Gastroesophageal sphincter (tissue), 4 donors: ENCODE measurements at regions not wholly inside any gene's neighbourhood (a gene's known extent, or its start where the extent isn't known, plus 50 kb on each side); places are given as distances from the start of the nearest gene placed in this dataset.

Source experiments
- ATAC-seq: fragments of 150-250 bp; one replicate; pipeline ENCODE4 v1.9.1; 2016; ENCODE audit warnings: mild to moderate bottlenecking, moderate library complexity
- H3K27ac ChIP-seq, 4 donors: fragments of 200-600 bp; sonication (generic) in 3 of 4; 1 replicate in 3 of 4; 2 replicates in 1 of 4; pipeline ENCODE4 v1.5.1; 2016 to 2019
- H3K27me3 ChIP-seq: fragments of 200-600 bp; sonication (generic); one replicate; pipeline ENCODE4 v1.5.1; 2019
- H3K36me3 ChIP-seq, 2 donors: fragments of 200-600 bp; sonication (generic); one replicate each; pipeline ENCODE4 v1.5.1; 2019; ENCODE audit warnings: control low read depth in 1 of 2
- H3K4me1 ChIP-seq, 3 donors: fragments of 200-600 bp; sonication (generic); 1 replicate in 2 of 3; 2 replicates in 1 of 3; pipeline ENCODE4 v1.5.1; 2016 to 2019; ENCODE audit warnings: control low read depth in 2 of 3
- H3K4me3 ChIP-seq, 2 donors: fragments of 200-600 bp; sonication (generic); one replicate each; pipeline ENCODE4 v1.5.1; 2019; ENCODE audit warnings: mild to moderate bottlenecking in 1 of 2, moderate library complexity in 1 of 2
- H3K9me3 ChIP-seq, 3 donors: fragments of 200-600 bp; sonication (generic); one replicate each; pipeline ENCODE4 v1.5.1; 2017 to 2019; ENCODE audit warnings: control low read depth in 2 of 3
- EP300 ChIP-seq: sonication (generic); formaldehyde crosslinking; IDR thresholded peaks from one replicate; pipeline ENCODE4 v1.6.1; 2017; ENCODE audit warnings: antibody characterized with exemption, mild to moderate bottlenecking
- POLR2A ChIP-seq, 2 donors: fragments of 450-650 bp; IDR thresholded peaks; one replicate each; pipeline ENCODE4 v1.6.1; 2017; ENCODE audit warnings: antibody characterized with exemption in 2 of 2, mild to moderate bottlenecking in 2 of 2, moderate library complexity in 1 of 2
- POLR2AphosphoS5 ChIP-seq: sonication (generic); formaldehyde crosslinking; IDR thresholded peaks from one replicate; pipeline ENCODE4 v1.6.1; 2017; ENCODE audit warnings: antibody characterized with exemption
- WGBS, 2 donors: methylation state at CpG; one replicate each; pipeline ENCODE4 v1.1.5; 2018; ENCODE audit warnings: low coverage in 1 of 2; 5-methylcytosine and 5-hydroxymethylcytosine counted together
- TF ChIP-seq, protein P1 (sequence below), 4 experiments: fragments of 200-600 bp in 2 of 4; fragments of 450-650 bp in 2 of 4; sonication (generic) in 1 of 4; IDR thresholded peaks; one replicate each; pipeline ENCODE4 v1.5.1; 2017 to 2019; ENCODE audit warnings: antibody characterized with exemption in 4 of 4, mild to moderate bottlenecking in 2 of 4, moderate library complexity in 2 of 4

- no peaks in the 10 kb centered on the region for H3K36me3 ChIP-seq
- ATAC-seq = no peak
- TF ChIP-seq EP300 (no peak), POLR2AphosphoS5 (no peak), POLR2A (IDR thresholded peaks at IDR 0.05) (no peak)
- TF ChIP-seq, protein P1, sequence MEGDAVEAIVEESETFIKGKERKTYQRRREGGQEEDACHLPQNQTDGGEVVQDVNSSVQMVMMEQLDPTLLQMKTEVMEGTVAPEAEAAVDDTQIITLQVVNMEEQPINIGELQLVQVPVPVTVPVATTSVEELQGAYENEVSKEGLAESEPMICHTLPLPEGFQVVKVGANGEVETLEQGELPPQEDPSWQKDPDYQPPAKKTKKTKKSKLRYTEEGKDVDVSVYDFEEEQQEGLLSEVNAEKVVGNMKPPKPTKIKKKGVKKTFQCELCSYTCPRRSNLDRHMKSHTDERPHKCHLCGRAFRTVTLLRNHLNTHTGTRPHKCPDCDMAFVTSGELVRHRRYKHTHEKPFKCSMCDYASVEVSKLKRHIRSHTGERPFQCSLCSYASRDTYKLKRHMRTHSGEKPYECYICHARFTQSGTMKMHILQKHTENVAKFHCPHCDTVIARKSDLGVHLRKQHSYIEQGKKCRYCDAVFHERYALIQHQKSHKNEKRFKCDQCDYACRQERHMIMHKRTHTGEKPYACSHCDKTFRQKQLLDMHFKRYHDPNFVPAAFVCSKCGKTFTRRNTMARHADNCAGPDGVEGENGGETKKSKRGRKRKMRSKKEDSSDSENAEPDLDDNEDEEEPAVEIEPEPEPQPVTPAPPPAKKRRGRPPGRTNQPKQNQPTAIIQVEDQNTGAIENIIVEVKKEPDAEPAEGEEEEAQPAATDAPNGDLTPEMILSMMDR (IDR thresholded peaks at IDR 0.05) = no peak
- H3K9me3 ChIP-seq = no peaks in the 10 kb centered on the region
- no peak overlapping the region for H3K4me3 ChIP-seq
- no peaks in the 10 kb centered on the region for H3K27me3 ChIP-seq
- WGBS, 2 donors = 92 to 97% methylated on average over 2 of the region's 2 CpGs
- no peak overlapping the region for H3K27ac ChIP-seq
- H3K4me1 ChIP-seq = no peaks in the 10 kb centered on the region
Measured at GRCh38 chr11:32198053-32198452, 107.2 kb downstream of the RCN1 start.

DNA sequence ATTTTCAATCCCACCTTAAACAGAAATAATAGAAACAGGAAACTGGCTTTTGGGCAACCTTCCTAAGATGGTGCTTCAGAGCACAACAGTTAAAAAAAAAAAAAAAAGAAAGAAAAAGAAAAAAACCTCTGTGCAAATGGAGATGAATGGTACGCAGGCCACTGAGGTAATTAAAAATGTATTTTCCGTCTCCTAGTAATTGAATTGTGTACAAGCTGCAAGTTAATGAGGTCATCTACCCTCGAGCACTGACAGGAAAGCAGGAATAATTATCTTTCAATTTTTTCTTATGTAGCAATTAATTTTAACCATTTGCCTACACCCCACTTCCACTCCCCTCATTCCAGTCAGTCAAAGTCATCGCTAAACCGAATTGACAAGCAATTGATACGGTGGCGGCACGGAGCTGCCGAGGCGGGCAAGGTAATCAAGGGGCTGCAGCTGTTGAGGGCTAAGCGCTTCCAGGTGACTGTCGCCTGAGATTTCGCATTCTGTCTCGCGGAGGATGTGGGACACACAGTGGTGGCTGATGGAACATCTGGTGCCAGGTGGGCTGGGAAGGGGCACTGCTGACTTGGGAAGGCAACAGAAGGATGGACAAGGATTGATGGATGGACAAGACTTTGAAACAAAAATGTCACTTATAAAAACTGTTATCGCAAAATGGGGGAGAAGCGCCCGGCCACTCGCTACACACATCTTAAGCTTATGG, 109.4 kb downstream of the RCN1 start:
- no peaks in the 10 kb centered on the region for H3K4me1 ChIP-seq
- no peaks in the 10 kb centered on the region for H3K27me3 ChIP-seq
- H3K9me3 ChIP-seq = no peaks in the 10 kb centered on the region
- TF ChIP-seq POLR2A (IDR thresholded peaks at IDR 0.05) (no peak), EP300 (no peak), POLR2AphosphoS5 (no peak)
- TF ChIP-seq, protein P1 (IDR thresholded peaks at IDR 0.05) = no peak
- no peak for ATAC-seq
- H3K4me3 ChIP-seq = no peak overlapping the region
- no peaks in the 10 kb centered on the region for H3K36me3 ChIP-seq
- 70 to 76% methylated on average over 8 to 19 of the region's 19 CpGs for WGBS, 2 donors
- H3K27ac ChIP-seq = no peak overlapping the region

DNA sequence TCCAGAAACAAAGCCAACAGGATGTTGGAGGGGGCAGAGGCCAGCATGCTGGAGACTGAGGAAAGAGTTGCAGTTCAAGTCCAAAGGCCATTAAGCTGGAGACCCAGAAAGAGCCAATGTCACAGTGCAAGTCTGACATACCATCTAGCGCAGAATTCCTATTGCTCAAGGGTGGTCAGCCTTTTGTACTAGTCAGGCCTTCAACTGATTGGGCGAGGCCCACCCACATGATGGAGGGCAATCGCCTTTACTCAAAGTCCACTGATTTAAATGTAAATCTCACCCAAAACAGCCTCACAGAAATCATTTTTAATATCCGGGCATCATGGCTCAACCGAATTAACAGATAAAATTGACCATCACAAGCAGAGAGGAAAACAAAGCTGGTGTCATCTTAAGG, 113.9 kb downstream of the RCN1 start:
- WGBS, 2 donors = 70 to 90% methylated on average over 3 to 5 of the region's 5 CpGs
- no peak for ATAC-seq
- Histone ChIP-seq H3K27me3 (peaks cover 7% of the 10 kb centered on the region), H3K27ac (no peak overlapping the region), H3K4me3 (no peak overlapping the region), H3K4me1 (no peaks in the 10 kb centered on the region), H3K9me3 (no peaks in the 10 kb centered on the region), H3K36me3 (no peaks in the 10 kb centered on the region)
- TF ChIP-seq POLR2AphosphoS5 = no peak
- TF ChIP-seq, protein P1 (IDR thresholded peaks at IDR 0.05) = no peak
- no peak for TF ChIP-seq EP300
- no peak for TF ChIP-seq POLR2A (IDR thresholded peaks at IDR 0.05)

- no peak overlapping the region for H3K27ac ChIP-seq
- TF ChIP-seq POLR2AphosphoS5 (no peak), EP300 (no peak), POLR2A (IDR thresholded peaks at IDR 0.05) (no peak)
- TF ChIP-seq, protein P1 (IDR thresholded peaks at IDR 0.05) = no peak
- H3K9me3 ChIP-seq = no peaks in the 10 kb centered on the region
- H3K27me3 ChIP-seq = peaks cover 11% of the 10 kb centered on the region
- H3K4me3 ChIP-seq = no peak overlapping the region
- WGBS, 2 donors = 51 to 52% methylated on average over 2 to 3 of the region's 6 CpGs
- no peak for ATAC-seq
- no peaks in the 10 kb centered on the region for H3K4me1 ChIP-seq
- H3K36me3 ChIP-seq = no peaks in the 10 kb centered on the region
Measured at GRCh38 chr11:32210556-32210955, 119.7 kb downstream of the RCN1 start.

GRCh38 chr11:32213223-32213622, 122.3 kb downstream of the RCN1 start:
- ATAC-seq = no peak
- Histone ChIP-seq H3K4me1 (no peaks in the 10 kb centered on the region), H3K4me3 (no peak overlapping the region), H3K27ac (no peak overlapping the region), H3K36me3 (no peaks in the 10 kb centered on the region), H3K27me3 (peaks cover 4% of the 10 kb centered on the region), H3K9me3 (no peaks in the 10 kb centered on the region)
- WGBS, 2 donors = 42 to 43% methylated on average over 5 of the region's 5 CpGs
- TF ChIP-seq, protein P1 (IDR thresholded peaks at IDR 0.05) = no peak
